ENCODE measurements at regions not wholly inside any gene's neighbourhood (a gene's known extent, or its start where the extent isn't known, plus 50 kb on each side); places are given as distances from the start of the nearest gene placed in this dataset.

- CTCF ChIA-PET (ENCODE audit: partially characterized antibody), result interaction anchor here (1.1 kb wide), 1 partner anchor 41 kb away, joined by 3 read pairs; no protein-coding TSS in a partner anchor
- WGBS, 2 experiments (ENCODE audit: extremely low coverage in 1 of 2, insufficient coverage in 1 of 2, insufficient read length in 1 of 2, insufficient replicate concordance in 2 of 2, low coverage in 1 of 2, low lambda C conversion rate in 2 of 2, missing lambda C conversion rate in 1 of 2), result 92% methylated on average over 9 of the region's 9 CpGs; no CpG with 5 or more reads in 1 of the 2 experiments
- Histone ChIP-seq H3K4ac (replicated peaks; ENCODE audit: insufficient read length, low read depth, low read length) (no peak overlapping the region), H4K8ac (ENCODE audit: extremely low read depth, insufficient read depth, low read length) (no peak overlapping the region), H2BK5ac (ENCODE audit: low read depth, low read length) (no peak overlapping the region), H3K36me3 (ENCODE audit: control insufficient read depth in 2 of 4, insufficient read depth in 4 of 4, low read length in 3 of 4) (no peaks in the 10 kb centered on the region), H4K91ac (replicated peaks; ENCODE audit: insufficient read length, low read length) (no peak overlapping the region), H3K9ac (replicated peaks in 1 of 4; ENCODE audit: extremely low read depth in 1 of 4, low read depth in 3 of 4, low read length in 3 of 4) (no peak overlapping the region), H3K9me3 (ENCODE audit: insufficient read depth in 2 of 2, low read depth in 1 of 2, low read length in 1 of 2) (no peaks in the 10 kb centered on the region), H3K27me3 (replicated peaks in 1 of 4; ENCODE audit: control insufficient read depth in 3 of 4, extremely low read depth in 1 of 4, insufficient read depth in 3 of 4, low read length in 3 of 4) (no peaks in the 10 kb centered on the region), H2BK20ac (ENCODE audit: low read length) (no peak overlapping the region), H3K23me2 (ENCODE audit: low read depth, low read length) (no peaks in the 10 kb centered on the region), H3K4me2 (ENCODE audit: insufficient read depth in 1 of 2, low read depth in 2 of 2, low read length in 2 of 2) (no peak overlapping the region), H3K27ac (ENCODE audit: low read depth, low read length) (no peak overlapping the region), H4K20me1 (replicated peaks in 1 of 2; ENCODE audit: control insufficient read depth in 1 of 2, insufficient read depth in 2 of 2, low read length in 2 of 2) (no peaks in the 10 kb centered on the region), H4K5ac (ENCODE audit: insufficient read length, low read depth, low read length) (no peak overlapping the region), H3K4me3 (ENCODE audit: extremely low read depth in 1 of 4, insufficient read depth in 2 of 4, low read depth in 3 of 4, low read length in 4 of 4) (no peak overlapping the region), H3K4me1 (replicated peaks in 1 of 4; ENCODE audit: control insufficient read depth in 3 of 4, insufficient read depth in 4 of 4, low read length in 3 of 4) (peaks cover 0 to 5% (median 2%) of the 10 kb centered on the region in 4 experiments; a peak in 5 of 7 replicates), H2BK15ac (ENCODE audit: low read length) (no peak overlapping the region), H2BK12ac (ENCODE audit: low read depth, low read length) (no peak overlapping the region), H2BK120ac (replicated peaks; ENCODE audit: low read depth, low read length) (no peak overlapping the region), H2AFZ (ENCODE audit: low read length) (no peak overlapping the region), H3K79me1 (ENCODE audit: low read depth, low read length) (no peaks in the 10 kb centered on the region), H3K23ac (ENCODE audit: insufficient read length) (no peak overlapping the region), H3K18ac (ENCODE audit: extremely low read depth, low read length) (no peak overlapping the region), H2AK5ac (ENCODE audit: low read depth, low read length) (no peak overlapping the region), H3K79me2 (ENCODE audit: control insufficient read depth in 1 of 2, insufficient read depth in 2 of 2, low read length in 2 of 2) (no peaks in the 10 kb centered on the region), H3K14ac (ENCODE audit: insufficient read length) (no peak overlapping the region), H3K56ac (replicated peaks; ENCODE audit: insufficient read length, low read depth, low read length) (no peak overlapping the region)
- DNase-seq (ENCODE audit: low read depth in 1 of 2, low spot score in 2 of 2), result no peak
- TF ChIP-seq GABPA (IDR thresholded peaks at IDR 0.05; ENCODE audit: borderline replicate concordance, insufficient read depth, low read length), result no peak
- TF ChIP-seq SIRT6 (IDR thresholded peaks at IDR 0.05; ENCODE audit: low read length), result no peak
- no peak for TF ChIP-seq CBX8 (IDR thresholded peaks at IDR 0.05; ENCODE audit: borderline replicate concordance, low read depth, low read length)
- POLR2A ChIA-PET (ENCODE audit: partially characterized antibody), result no interaction called here
- FAIRE-seq, result no peak
Observed at GRCh38 chr5:174459832-174460448, 264.4 kb upstream of the MSX2 start.
